ENCODE measurements at regions not wholly inside any gene's neighbourhood (a gene's known extent, or its start where the extent isn't known, plus 50 kb on each side); places are given as distances from the start of the nearest gene placed in this dataset.

GRCh38 chr6:117050301-117050700, 173.3 kb downstream of the RFX6 start:
- TF ChIP-seq FOXK2 (IDR thresholded peaks at IDR 0.05) (no peak), CTBP1 (IDR thresholded peaks at IDR 0.05; ENCODE audit: borderline replicate concordance) (no peak), SP1 (IDR thresholded peaks at IDR 0.05) (no peak), ELF4 (IDR thresholded peaks at IDR 0.05) (no peak), SUZ12 (IDR thresholded peaks at IDR 0.05) (no peak), FOXA1 (IDR thresholded peaks at IDR 0.05) (no peak), NFRKB (IDR thresholded peaks at IDR 0.05) (no peak)

Measured in HEK293T (cell line).